Loucy (cell line): ENCODE measurements at regions not wholly inside any gene's neighbourhood (a gene's known extent, or its start where the extent isn't known, plus 50 kb on each side); places are given as distances from the start of the nearest gene placed in this dataset.

Source experiments
- H2AFZ ChIP-seq: fragments of 200-600 bp; sonication (generic); 2 replicates; pipeline ENCODE4 v1.6.0; 2016; ENCODE audit warnings: antibody characterized with exemption, mild to moderate bottlenecking, low read length, moderate library complexity
- H3F3A ChIP-seq: fragments of 200-600 bp; 2 replicates; pipeline ENCODE4 v1.6.0; 2016; ENCODE audit warnings: antibody characterized with exemption, low read depth, mild to moderate bottlenecking
- H3K27me3 ChIP-seq: fragments of 200-600 bp; sonication (generic); 2 replicates; pipeline ENCODE4 v1.6.1; 2014; ENCODE audit warnings: low read length, mild to moderate bottlenecking; ENCODE audit not compliant: insufficient read depth, poor library complexity, severe bottlenecking
- H3K36me3 ChIP-seq: fragments of 200-600 bp; sonication (generic); 2 replicates; pipeline ENCODE4 v1.6.1; 2016; ENCODE audit warnings: low read length; ENCODE audit not compliant: insufficient read depth
- H3K4me1 ChIP-seq: fragments of 200-600 bp; sonication (generic); 2 replicates; pipeline ENCODE4 v1.5.1; 2014; ENCODE audit warnings: low read length, mild to moderate bottlenecking; ENCODE audit not compliant: insufficient read depth, poor library complexity, severe bottlenecking
- H3K4me2 ChIP-seq: fragments of 200-600 bp; sonication (generic); 2 replicates; pipeline ENCODE4 v1.6.0; 2014; ENCODE audit warnings: antibody characterized with exemption, low read length, low read depth, mild to moderate bottlenecking; ENCODE audit not compliant: poor library complexity, severe bottlenecking
- H3K4me3 ChIP-seq: fragments of 200-600 bp; sonication (generic); 2 replicates; pipeline ENCODE4 v1.5.1; 2014; ENCODE audit warnings: low read length, mild to moderate bottlenecking, mixed read lengths; ENCODE audit not compliant: poor library complexity, severe bottlenecking
- H3K79me2 ChIP-seq: fragments of 200-600 bp; sonication (generic); 2 replicates; pipeline ENCODE4 v1.6.1; 2014; ENCODE audit warnings: low read length; ENCODE audit not compliant: insufficient read depth
- H3K9ac ChIP-seq: fragments of 200-600 bp; sonication (generic); 2 replicates; pipeline ENCODE4 v1.6.0; 2014; ENCODE audit warnings: mild to moderate bottlenecking, low read depth, low read length, moderate library complexity; ENCODE audit not compliant: poor library complexity, severe bottlenecking
- H3K9me2 ChIP-seq: fragments of 200-600 bp; sonication (generic); replicated peaks from 2 replicates; pipeline ENCODE4 v1.6.1; 2016; ENCODE audit warnings: low read depth, low read length, mixed read lengths
- H3K9me3 ChIP-seq: fragments of 200-600 bp; sonication (generic); 2 replicates; pipeline ENCODE4 v1.6.1; 2014; ENCODE audit warnings: mild to moderate bottlenecking, antibody characterized with exemption, low read length, low read depth; ENCODE audit not compliant: insufficient read depth
- H4K20me1 ChIP-seq: fragments of 200-600 bp; sonication (generic); 2 replicates; pipeline ENCODE4 v1.6.0; 2014; ENCODE audit warnings: antibody characterized with exemption, low read length, mild to moderate bottlenecking; ENCODE audit not compliant: insufficient read depth, poor library complexity, severe bottlenecking
- EZH2phosphoT487 ChIP-seq: fragments of 200-600 bp; IDR thresholded peaks from 2 replicates; pipeline ENCODE4 v1.6.1; 2018; ENCODE audit warnings: antibody characterized with exemption, mild to moderate bottlenecking, moderate library complexity, borderline replicate concordance
- TF ChIP-seq, protein P1 (sequence below): fragments of 200-600 bp; sonication (generic); conservative IDR thresholded peaks from 2 replicates; pipeline ENCODE4 v1.5.1; 2014; ENCODE audit warnings: mild to moderate bottlenecking, antibody characterized with exemption, low read length

DNA sequence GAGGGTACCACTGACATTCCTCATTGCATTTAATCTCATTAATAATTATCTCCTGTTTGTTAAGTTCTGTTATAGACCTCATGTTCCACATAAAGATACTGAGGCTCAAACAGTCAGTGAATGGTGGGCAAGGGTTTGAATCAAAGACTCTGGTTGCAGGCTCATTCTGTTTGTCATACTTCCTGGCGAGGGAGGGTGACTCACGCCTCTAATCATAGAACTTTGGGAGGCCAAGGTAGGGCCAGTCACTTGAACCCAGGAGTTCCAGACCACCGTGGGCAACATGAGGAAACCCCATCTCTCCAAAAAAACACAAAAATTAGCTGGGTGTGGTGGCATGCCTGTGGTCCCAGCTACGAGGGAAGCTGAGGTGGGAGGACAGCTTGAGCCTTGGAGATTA, 220.7 kb upstream of the MIR17HG start:
- Histone ChIP-seq H3K9me2 (no peaks in the 10 kb centered on the region), H2AFZ (no peak overlapping the region), H3K79me2 (no peaks in the 10 kb centered on the region), H3K4me2 (no peak overlapping the region), H3K36me3 (no peaks in the 10 kb centered on the region), H3F3A (no peaks in the 10 kb centered on the region), H3K9me3 (no peaks in the 10 kb centered on the region), H3K27me3 (no peaks in the 10 kb centered on the region), H4K20me1 (no peaks in the 10 kb centered on the region), H3K4me1 (no peaks in the 10 kb centered on the region), H3K9ac (no peak overlapping the region), H3K4me3 (no peak overlapping the region)
- TF ChIP-seq, protein P1, sequence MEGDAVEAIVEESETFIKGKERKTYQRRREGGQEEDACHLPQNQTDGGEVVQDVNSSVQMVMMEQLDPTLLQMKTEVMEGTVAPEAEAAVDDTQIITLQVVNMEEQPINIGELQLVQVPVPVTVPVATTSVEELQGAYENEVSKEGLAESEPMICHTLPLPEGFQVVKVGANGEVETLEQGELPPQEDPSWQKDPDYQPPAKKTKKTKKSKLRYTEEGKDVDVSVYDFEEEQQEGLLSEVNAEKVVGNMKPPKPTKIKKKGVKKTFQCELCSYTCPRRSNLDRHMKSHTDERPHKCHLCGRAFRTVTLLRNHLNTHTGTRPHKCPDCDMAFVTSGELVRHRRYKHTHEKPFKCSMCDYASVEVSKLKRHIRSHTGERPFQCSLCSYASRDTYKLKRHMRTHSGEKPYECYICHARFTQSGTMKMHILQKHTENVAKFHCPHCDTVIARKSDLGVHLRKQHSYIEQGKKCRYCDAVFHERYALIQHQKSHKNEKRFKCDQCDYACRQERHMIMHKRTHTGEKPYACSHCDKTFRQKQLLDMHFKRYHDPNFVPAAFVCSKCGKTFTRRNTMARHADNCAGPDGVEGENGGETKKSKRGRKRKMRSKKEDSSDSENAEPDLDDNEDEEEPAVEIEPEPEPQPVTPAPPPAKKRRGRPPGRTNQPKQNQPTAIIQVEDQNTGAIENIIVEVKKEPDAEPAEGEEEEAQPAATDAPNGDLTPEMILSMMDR, result no peak
- TF ChIP-seq EZH2phosphoT487, result no peak

DNA sequence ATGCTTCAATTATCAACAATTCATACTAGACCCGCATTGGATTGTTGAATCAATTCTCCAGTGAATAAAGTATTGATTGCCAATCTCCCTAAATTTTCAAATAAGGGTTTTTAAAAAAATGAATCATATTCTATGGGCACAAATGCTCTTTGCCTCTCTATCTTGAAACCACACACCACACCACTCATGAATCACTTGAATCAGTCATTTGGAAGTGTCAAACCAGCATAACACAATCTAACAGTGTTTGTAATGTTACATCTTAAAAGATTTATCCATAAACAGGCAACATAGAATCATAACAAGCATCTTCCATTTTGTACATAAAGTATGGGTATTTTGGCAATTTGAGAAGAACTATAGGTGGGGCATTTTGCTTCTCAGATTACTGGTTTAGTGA, 219.5 kb upstream of the MIR17HG start:
- Histone ChIP-seq H3K9me3 (no peaks in the 10 kb centered on the region), H3K4me3 (no peak overlapping the region), H3K79me2 (no peaks in the 10 kb centered on the region), H3F3A (no peaks in the 10 kb centered on the region), H3K9me2 (no peaks in the 10 kb centered on the region), H3K4me1 (no peaks in the 10 kb centered on the region), H3K9ac (no peak overlapping the region), H2AFZ (no peak overlapping the region), H3K4me2 (no peak overlapping the region), H3K36me3 (no peaks in the 10 kb centered on the region), H4K20me1 (no peaks in the 10 kb centered on the region), H3K27me3 (no peaks in the 10 kb centered on the region)
- TF ChIP-seq, protein P1, result no peak
- TF ChIP-seq EZH2phosphoT487, result no peak

DNA sequence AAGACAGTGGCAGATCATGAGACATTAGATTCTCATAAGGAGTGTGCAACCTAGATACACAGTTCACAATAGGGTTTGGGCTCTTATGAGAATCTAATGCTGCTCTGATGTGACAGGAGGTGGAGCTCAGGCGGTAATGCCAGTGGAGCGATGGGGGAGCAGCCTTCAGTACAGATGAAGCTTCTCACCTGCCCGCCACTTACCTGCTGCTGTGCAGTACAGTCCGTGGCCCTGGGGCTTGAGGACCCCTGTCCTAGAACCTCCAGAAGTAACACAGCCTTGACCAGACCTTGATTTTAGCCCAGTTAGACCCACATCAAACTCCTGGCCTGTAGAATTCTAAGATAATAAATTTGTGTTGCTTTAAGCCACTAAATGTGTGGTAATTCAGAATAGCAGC, 215.1 kb upstream of the MIR17HG start:
- Histone ChIP-seq H4K20me1 (no peaks in the 10 kb centered on the region), H3K9me2 (no peaks in the 10 kb centered on the region), H3K79me2 (no peaks in the 10 kb centered on the region), H3K4me2 (no peak overlapping the region), H3K27me3 (no peaks in the 10 kb centered on the region), H3K4me1 (no peaks in the 10 kb centered on the region), H3K4me3 (no peak overlapping the region), H3F3A (no peaks in the 10 kb centered on the region), H2AFZ (no peak overlapping the region), H3K9ac (no peak overlapping the region), H3K9me3 (no peaks in the 10 kb centered on the region), H3K36me3 (no peaks in the 10 kb centered on the region)
- TF ChIP-seq, protein P1, result no peak
